PC-3 (cell line): ENCODE measurements at regions not wholly inside any gene's neighbourhood (a gene's known extent, or its start where the extent isn't known, plus 50 kb on each side); places are given as distances from the start of the nearest gene placed in this dataset.

Source experiments
- ATAC-seq: fragments of 200-7000 bp; cut with Tn5 transposase; 2 replicates; pipeline ENCODE4 v1.9.1; 2020; ENCODE audit warnings: mild to moderate bottlenecking, moderate library complexity
- BruUV-seq: library from RNA; stranded (reverse); fragments of 400-500 nt; replicated peaks from 2 replicates; lab custom pipeline; 2021; lab: Mats Ljungman, UMichigan
- CTCF ChIA-PET: fragments of 300-600 bp; sonication (Branson Sonifier 250); formaldehyde crosslinking; loops from one replicate; lab custom pipeline; 2022; ENCODE audit warnings: antibody characterized with exemption; lab: Charles Lee
- POLR2A ChIA-PET: fragments of 300-600 bp; sonication (Branson Sonifier 250); formaldehyde crosslinking; loops from one replicate; lab custom pipeline; 2022; ENCODE audit warnings: antibody characterized with exemption; ENCODE audit not compliant: unreplicated experiment; lab: Charles Lee
- DNase-seq: peaks from one replicate; pipeline ENCODE4 v3.0.0-alpha.2; 2015
- H2AFZ ChIP-seq: fragments of 300-600 bp; sonication (generic); 2 replicates; pipeline ENCODE4 v1.6.0; 2016; ENCODE audit warnings: antibody characterized with exemption, low read length
- H3F3A ChIP-seq: fragments of 300-600 bp; sonication (generic); one replicate; pipeline ENCODE4 v1.6.0; 2017; ENCODE audit warnings: antibody characterized with exemption, low read length, control low read depth, mild to moderate bottlenecking; ENCODE audit not compliant: unreplicated experiment
- H3K27ac ChIP-seq: fragments of 300-600 bp; sonication (generic); 2 replicates; pipeline ENCODE4 v1.5.1; 2016; ENCODE audit warnings: mild to moderate bottlenecking, low read length
- H3K27me3 ChIP-seq: fragments of 300-600 bp; sonication (generic); 2 replicates; pipeline ENCODE4 v1.6.1; 2016; ENCODE audit warnings: low read length, mixed read lengths
- H3K36me3 ChIP-seq: fragments of 300-600 bp; sonication (generic); 2 replicates; pipeline ENCODE4 v1.6.1; 2016; ENCODE audit warnings: low read depth, mixed run types, low read length, mixed read lengths
- H3K4me1 ChIP-seq: fragments of 300-600 bp; sonication (generic); 2 replicates; pipeline ENCODE4 v1.5.1; 2016; ENCODE audit warnings: low read length; ENCODE audit not compliant: insufficient read depth
- H3K4me2 ChIP-seq: fragments of 300-600 bp; sonication (generic); 2 replicates; pipeline ENCODE4 v1.6.0; 2016; ENCODE audit warnings: low read length
- H3K4me3 ChIP-seq: fragments of 300-600 bp; sonication (generic); 2 replicates; pipeline ENCODE4 v1.5.1; 2016; ENCODE audit warnings: mild to moderate bottlenecking, low read length, mixed read lengths
- H3K79me2 ChIP-seq: fragments of 300-600 bp; sonication (generic); 2 replicates; pipeline ENCODE4 v1.6.1; 2017; ENCODE audit warnings: low read length, mixed read lengths
- H3K9ac ChIP-seq: fragments of 300-600 bp; sonication (generic); 2 replicates; pipeline ENCODE4 v1.6.0; 2016; ENCODE audit warnings: mild to moderate bottlenecking, low read length
- H3K9me2 ChIP-seq: fragments of 300-600 bp; sonication (generic); replicated peaks from 2 replicates; pipeline ENCODE4 v1.6.1; 2016; ENCODE audit warnings: mixed run types, low read length, mixed read lengths
- H3K9me3 ChIP-seq: fragments of 300-600 bp; sonication (generic); 2 replicates; pipeline ENCODE4 v1.6.1; 2016; ENCODE audit warnings: low read length, mixed read lengths
- H4K20me1 ChIP-seq: fragments of 300-600 bp; sonication (generic); 2 replicates; pipeline ENCODE4 v1.6.1; 2016; ENCODE audit warnings: low read length, mixed read lengths
- EZH2 ChIP-seq: fragments of 300-600 bp; sonication (generic); IDR thresholded peaks from one replicate; pipeline ENCODE4 v1.6.1; 2017; ENCODE audit warnings: antibody characterized with exemption, mild to moderate bottlenecking, low read length; ENCODE audit not compliant: unreplicated experiment
- EZH2phosphoT487 ChIP-seq: fragments of 300-600 bp; sonication (generic); IDR thresholded peaks from 2 replicates; pipeline ENCODE4 v1.6.1; 2018; ENCODE audit warnings: mild to moderate bottlenecking, antibody characterized with exemption, low read length, borderline replicate concordance
- intact Hi-C: fragments of 100-400 bp; cut with micrococcal nuclease; formaldehyde crosslinking; loops from 2 replicates; pipeline ENCODE4 v1.9.0; 2023
- TF ChIP-seq, protein P1 (sequence below): fragments of 300-600 bp; sonication (generic); conservative IDR thresholded peaks from 2 replicates; pipeline ENCODE4 v1.5.1; 2017; ENCODE audit warnings: antibody characterized with exemption, low read depth, mild to moderate bottlenecking, low read length

DNA sequence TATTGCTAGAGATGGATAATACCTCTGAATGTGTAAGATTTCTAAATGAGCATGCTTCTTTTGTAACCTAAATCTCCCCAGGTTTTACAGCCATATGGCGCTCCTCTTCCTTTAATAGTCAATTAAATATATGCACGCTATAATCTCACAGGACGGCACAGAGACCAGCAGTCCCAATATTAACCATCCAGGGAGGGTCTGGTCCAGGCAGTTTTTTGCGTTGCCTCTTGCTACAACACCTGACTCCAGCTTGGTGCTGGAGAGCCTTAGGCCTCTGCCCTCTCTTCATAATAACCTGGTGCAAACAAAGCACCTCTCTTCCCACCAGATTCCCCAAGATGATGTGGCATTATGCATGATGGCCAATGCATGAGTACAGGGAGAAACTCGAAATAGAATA lies 183.4 kb downstream of the LY86 start:
- Histone ChIP-seq H3K9me2 (no peaks in the 10 kb centered on the region), H3K9me3 (no peaks in the 10 kb centered on the region), H3K27ac (no peak overlapping the region), H2AFZ (no peak overlapping the region), H3K9ac (no peak overlapping the region), H3K4me1 (no peaks in the 10 kb centered on the region), H3F3A (no peaks in the 10 kb centered on the region), H3K27me3 (no peaks in the 10 kb centered on the region), H3K36me3 (no peaks in the 10 kb centered on the region), H3K4me3 (no peak overlapping the region), H3K4me2 (no peak overlapping the region), H3K79me2 (no peaks in the 10 kb centered on the region), H4K20me1 (no peaks in the 10 kb centered on the region)
- POLR2A ChIA-PET = no interaction called here
- ATAC-seq (no peak), DNase-seq (no peak)
- intact Hi-C loops = no loop called here
- TF ChIP-seq, protein P1, sequence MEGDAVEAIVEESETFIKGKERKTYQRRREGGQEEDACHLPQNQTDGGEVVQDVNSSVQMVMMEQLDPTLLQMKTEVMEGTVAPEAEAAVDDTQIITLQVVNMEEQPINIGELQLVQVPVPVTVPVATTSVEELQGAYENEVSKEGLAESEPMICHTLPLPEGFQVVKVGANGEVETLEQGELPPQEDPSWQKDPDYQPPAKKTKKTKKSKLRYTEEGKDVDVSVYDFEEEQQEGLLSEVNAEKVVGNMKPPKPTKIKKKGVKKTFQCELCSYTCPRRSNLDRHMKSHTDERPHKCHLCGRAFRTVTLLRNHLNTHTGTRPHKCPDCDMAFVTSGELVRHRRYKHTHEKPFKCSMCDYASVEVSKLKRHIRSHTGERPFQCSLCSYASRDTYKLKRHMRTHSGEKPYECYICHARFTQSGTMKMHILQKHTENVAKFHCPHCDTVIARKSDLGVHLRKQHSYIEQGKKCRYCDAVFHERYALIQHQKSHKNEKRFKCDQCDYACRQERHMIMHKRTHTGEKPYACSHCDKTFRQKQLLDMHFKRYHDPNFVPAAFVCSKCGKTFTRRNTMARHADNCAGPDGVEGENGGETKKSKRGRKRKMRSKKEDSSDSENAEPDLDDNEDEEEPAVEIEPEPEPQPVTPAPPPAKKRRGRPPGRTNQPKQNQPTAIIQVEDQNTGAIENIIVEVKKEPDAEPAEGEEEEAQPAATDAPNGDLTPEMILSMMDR = no peak
- TF ChIP-seq EZH2phosphoT487 (no peak), EZH2 (no peak)
- no TSS peak for BruUV-seq
- CTCF ChIA-PET = no interaction called here

- DNase-seq = no peak
- H4K20me1 ChIP-seq = no peaks in the 10 kb centered on the region
- H3K27me3 ChIP-seq = no peaks in the 10 kb centered on the region
- no peaks in the 10 kb centered on the region for H3K9me3 ChIP-seq
- H3K4me2 ChIP-seq = no peak overlapping the region
- no peak overlapping the region for H3K9ac ChIP-seq
- H3F3A ChIP-seq = no peaks in the 10 kb centered on the region
- no peaks in the 10 kb centered on the region for H3K4me1 ChIP-seq
- no peak overlapping the region for H2AFZ ChIP-seq
- no peaks in the 10 kb centered on the region for H3K36me3 ChIP-seq
- H3K4me3 ChIP-seq = no peak overlapping the region
- ChIA-PET CTCF (no interaction called here), POLR2A (no interaction called here)
- intact Hi-C loops = no loop called here
- TF ChIP-seq EZH2 (no peak), EZH2phosphoT487 (no peak)
- TF ChIP-seq, protein P1 = no peak
- BruUV-seq = no TSS peak
- H3K79me2 ChIP-seq = no peaks in the 10 kb centered on the region
- H3K9me2 ChIP-seq = no peaks in the 10 kb centered on the region
- no peak for ATAC-seq
- H3K27ac ChIP-seq = no peak overlapping the region
Observed at GRCh38 chr6:6772751-6773150, 184.2 kb downstream of the LY86 start.

DNA sequence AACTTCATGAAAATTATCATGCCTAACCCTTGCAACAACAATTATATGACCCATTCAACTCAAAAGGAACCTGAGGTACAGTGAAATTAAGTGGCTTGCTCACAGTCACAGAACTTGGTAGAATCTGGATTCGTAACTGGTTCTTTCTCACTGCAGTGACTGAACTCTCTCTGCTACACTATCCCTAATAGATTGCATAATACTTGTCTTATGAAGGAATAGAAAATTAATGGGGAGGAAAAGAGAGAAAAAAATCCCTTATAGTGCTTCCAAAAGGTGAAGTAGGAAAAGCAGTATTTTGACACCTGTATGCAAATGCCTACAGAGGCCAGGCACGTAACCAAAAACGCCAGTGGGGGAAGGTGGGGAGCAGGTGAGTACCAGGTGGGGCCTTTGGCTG lies 186.6 kb downstream of the LY86 start:
- ChIA-PET CTCF (no interaction called here), POLR2A (no interaction called here)
- no peaks in the 10 kb centered on the region for H3F3A ChIP-seq
- no peaks in the 10 kb centered on the region for H3K27me3 ChIP-seq
- no peak overlapping the region for H3K9ac ChIP-seq
- H3K36me3 ChIP-seq = no peaks in the 10 kb centered on the region
- ATAC-seq (no peak), DNase-seq (no peak)
- BruUV-seq = no TSS peak
- no peak overlapping the region for H3K4me2 ChIP-seq
- no peak overlapping the region for H3K27ac ChIP-seq
- H3K9me2 ChIP-seq = no peaks in the 10 kb centered on the region
- intact Hi-C loops = no loop called here
- no peak overlapping the region for H3K4me3 ChIP-seq
- no peaks in the 10 kb centered on the region for H3K4me1 ChIP-seq
- H3K9me3 ChIP-seq = no peaks in the 10 kb centered on the region
- no peak for TF ChIP-seq EZH2
- no peak for TF ChIP-seq EZH2phosphoT487
- TF ChIP-seq, protein P1 = no peak
- no peaks in the 10 kb centered on the region for H3K79me2 ChIP-seq
- no peak overlapping the region for H2AFZ ChIP-seq
- no peaks in the 10 kb centered on the region for H4K20me1 ChIP-seq
